Neutrophil (primary cell): ENCODE measurements at regions not wholly inside any gene's neighbourhood (a gene's known extent, or its start where the extent isn't known, plus 50 kb on each side); places are given as distances from the start of the nearest gene placed in this dataset.

ENCODE experiments used
- H3K27ac ChIP-seq: fragments of 200-600 bp; sonication (generic); 2 replicates; pipeline ENCODE4 v1.5.1; 2016; ENCODE audit warnings: mild to moderate bottlenecking, moderate library complexity
- H3K27me3 ChIP-seq: fragments of 200-600 bp; sonication (generic); 2 replicates; pipeline ENCODE4 v1.6.0; 2016; ENCODE audit warnings: mild to moderate bottlenecking
- H3K36me3 ChIP-seq: fragments of 200-600 bp; sonication (generic); 2 replicates; pipeline ENCODE4 v1.5.1; 2017
- H3K4me1 ChIP-seq, 2 experiments: fragments of 200-600 bp in 1 of 2; sonication (generic) in 1 of 2; 1 replicate in 1 of 2; 2 replicates in 1 of 2; pipeline versions ENCODE4 v1.5.1 to v1.6.1; 2013 to 2016; ENCODE audit warnings: low read depth in 1 of 2, low read length in 1 of 2, mild to moderate bottlenecking in 1 of 2, moderate library complexity in 1 of 2; ENCODE audit not compliant: control insufficient read depth in 1 of 2, insufficient read depth in 1 of 2
- H3K4me3 ChIP-seq, 2 experiments: fragments of 200-600 bp in 1 of 2; sonication (generic) in 1 of 2; 1 replicate in 1 of 2; 2 replicates in 1 of 2; pipeline ENCODE4 v1.5.1; 2013 to 2016; ENCODE audit warnings: low read depth in 1 of 2, low read length in 1 of 2, mild to moderate bottlenecking in 1 of 2, moderate library complexity in 1 of 2
- H3K9me3 ChIP-seq: fragments of 200-600 bp; sonication (generic); 2 replicates; pipeline ENCODE4 v1.5.1; 2016
- CTCF ChIP-seq: fragments of 200-600 bp; sonication (generic); IDR thresholded peaks from 2 replicates; pipeline ENCODE4 v1.5.1; 2016; ENCODE audit warnings: antibody characterized with exemption

DNA sequence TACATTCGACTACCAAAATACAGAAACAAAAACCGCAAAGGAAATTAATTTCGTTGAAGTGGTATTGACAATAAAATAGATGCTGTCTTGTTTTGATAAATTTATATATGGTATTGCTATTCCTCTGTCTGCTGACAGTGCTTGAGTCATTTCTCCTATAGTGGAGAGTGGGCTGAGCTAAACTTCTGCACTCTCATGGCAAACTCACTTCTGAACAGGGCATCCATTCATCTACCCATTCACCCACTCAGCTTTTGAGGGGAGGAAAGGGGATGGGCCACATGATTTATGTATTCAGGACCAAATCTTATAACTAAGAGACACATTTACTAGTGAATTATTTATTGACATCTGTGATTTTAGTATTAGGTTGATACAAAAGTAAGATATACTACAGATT is 137.6 kb upstream of the PLXNA4 start:
- Histone ChIP-seq H3K27me3 (no peaks in the 10 kb centered on the region), H3K9me3 (no peaks in the 10 kb centered on the region), H3K27ac (no peak overlapping the region), H3K4me1 (no peaks in the 10 kb centered on the region), H3K36me3 (no peaks in the 10 kb centered on the region), H3K4me3 (no peak overlapping the region)
- TF ChIP-seq CTCF: no peak

DNA sequence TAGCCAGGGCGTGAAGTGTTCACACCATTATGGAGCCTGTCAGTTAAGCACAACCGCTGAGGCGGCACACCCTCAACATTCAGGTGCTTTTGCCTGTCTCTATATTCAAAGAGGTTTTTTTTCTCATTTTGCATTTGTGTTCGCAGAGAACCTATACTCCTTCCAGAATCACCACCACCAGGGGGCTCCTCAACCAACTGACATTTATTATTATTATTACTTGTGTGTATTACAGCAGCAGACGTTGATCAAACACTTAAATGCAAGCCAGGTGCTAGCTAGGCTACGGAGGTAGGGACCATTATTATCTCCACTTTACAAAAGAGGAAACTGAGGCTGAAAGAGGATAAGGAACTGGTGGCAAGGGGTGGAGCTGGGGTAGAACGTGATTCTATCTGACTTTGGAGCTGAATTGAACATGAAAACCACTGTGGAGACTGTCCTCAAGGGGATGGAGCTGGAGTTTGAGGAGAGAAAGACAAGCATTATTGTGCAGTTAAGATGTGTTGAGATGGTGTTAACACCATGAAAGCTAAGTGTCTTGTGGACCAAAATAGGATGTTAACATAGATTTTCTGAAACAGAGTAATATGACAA is 133.8 kb upstream of the PLXNA4 start:
- no peaks in the 10 kb centered on the region for H3K27me3 ChIP-seq
- TF ChIP-seq CTCF: no peak

DNA sequence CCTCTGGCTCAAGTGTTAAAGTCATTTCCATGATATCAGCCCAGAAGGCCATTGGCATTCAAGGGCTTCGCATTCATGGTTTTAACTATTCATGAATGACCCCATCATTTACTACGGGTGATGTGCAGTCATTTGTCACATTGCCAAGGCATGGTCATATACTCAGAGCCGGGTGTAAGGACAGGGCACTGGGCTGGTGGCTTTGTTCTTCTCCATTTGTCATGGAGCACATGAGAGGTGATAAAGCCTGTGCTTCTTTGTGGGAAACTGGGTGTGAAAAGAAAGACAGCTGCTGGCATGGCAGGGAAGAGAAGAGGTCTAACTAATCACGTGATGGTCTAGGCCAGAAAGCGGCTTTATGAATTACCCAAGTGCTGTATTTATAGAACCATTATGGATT is 132.2 kb upstream of the PLXNA4 start:
- no peaks in the 10 kb centered on the region for H3K4me1 ChIP-seq
- H3K27me3 ChIP-seq: no peaks in the 10 kb centered on the region
- H3K27ac ChIP-seq: no peak overlapping the region
- no peak for TF ChIP-seq CTCF
- no peaks in the 10 kb centered on the region for H3K9me3 ChIP-seq
- H3K36me3 ChIP-seq: no peaks in the 10 kb centered on the region
- no peak overlapping the region for H3K4me3 ChIP-seq

More for the DNA sequence above, 133.8 kb upstream of the PLXNA4 start:
- Histone ChIP-seq H3K36me3 (no peaks in the 10 kb centered on the region), H3K9me3 (no peaks in the 10 kb centered on the region), H3K4me3 (no peak overlapping the region), H3K4me1 (no peaks in the 10 kb centered on the region), H3K27ac (no peak overlapping the region)

DNA sequence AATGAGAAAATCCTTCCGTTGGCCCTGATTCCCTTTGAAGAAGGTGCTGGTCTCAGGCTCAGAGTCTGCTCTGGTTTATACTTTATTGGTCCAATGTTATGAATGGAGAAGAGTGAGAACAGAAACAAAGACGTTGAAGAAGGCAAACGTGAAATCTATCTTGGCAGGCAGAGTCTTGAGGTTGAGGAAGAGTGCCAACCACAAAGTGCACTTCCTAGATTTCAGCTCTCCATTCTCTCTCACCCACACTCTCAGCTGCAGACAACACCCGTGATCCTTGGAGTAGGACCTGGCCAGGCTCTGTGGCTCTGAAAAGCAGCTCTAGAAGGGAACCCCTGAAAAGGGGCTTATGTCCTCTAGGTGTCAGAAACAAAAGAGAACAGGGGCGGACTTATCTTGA is 128.9 kb upstream of the PLXNA4 start:
- no peak overlapping the region for H3K27ac ChIP-seq
- H3K36me3 ChIP-seq: no peaks in the 10 kb centered on the region
- no peaks in the 10 kb centered on the region for H3K9me3 ChIP-seq
- H3K27me3 ChIP-seq: no peaks in the 10 kb centered on the region
- no peaks in the 10 kb centered on the region for H3K4me1 ChIP-seq
- TF ChIP-seq CTCF: no peak
- H3K4me3 ChIP-seq: no peak overlapping the region

DNA sequence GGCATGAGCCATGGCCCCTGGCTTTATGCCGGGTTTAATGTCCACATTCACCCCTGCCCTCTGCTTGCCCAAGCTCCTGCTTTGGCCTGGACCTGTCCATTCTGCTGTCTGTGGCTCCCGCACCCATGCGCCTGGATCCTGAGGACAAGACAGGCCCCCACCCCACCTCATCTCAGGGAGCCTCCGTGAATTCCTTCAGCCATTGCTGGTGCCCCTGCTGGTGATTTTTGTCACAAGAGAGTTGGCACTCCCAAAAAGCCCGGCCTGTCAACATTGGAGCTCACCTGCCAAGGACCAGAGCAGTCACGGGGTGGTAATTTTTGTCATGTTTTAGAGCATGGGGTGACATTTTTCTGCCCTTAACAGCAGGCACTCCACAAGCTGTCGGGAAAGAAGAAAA is 127.5 kb upstream of the PLXNA4 start:
- Histone ChIP-seq H3K4me3 (no peak overlapping the region), H3K4me1 (no peaks in the 10 kb centered on the region), H3K27ac (no peak overlapping the region), H3K9me3 (no peaks in the 10 kb centered on the region), H3K36me3 (no peaks in the 10 kb centered on the region), H3K27me3 (no peaks in the 10 kb centered on the region)
- no peak for TF ChIP-seq CTCF

GRCh38 chr7:132697003-132697402 is 120.7 kb upstream of the PLXNA4 start:
- Histone ChIP-seq H3K27ac (no peak overlapping the region), H3K4me3 (no peak overlapping the region)

More at GRCh38 chr7:132697003-132697402, 120.7 kb upstream of the PLXNA4 start:
- H3K9me3 ChIP-seq: no peaks in the 10 kb centered on the region
- no peaks in the 10 kb centered on the region for H3K4me1 ChIP-seq
- H3K27me3 ChIP-seq: peaks cover 4% of the 10 kb centered on the region
- H3K36me3 ChIP-seq: no peaks in the 10 kb centered on the region
- TF ChIP-seq CTCF: no peak
